ENCODE measurements at regions not wholly inside any gene's neighbourhood (a gene's known extent, or its start where the extent isn't known, plus 50 kb on each side); places are given as distances from the start of the nearest gene placed in this dataset.
A peak's percentile ranks its signal among the peaks of the same experiment; 100 is the strongest.

GRCh38 chr3:64871834-64872249 lies 184.0 kb upstream of the ADAMTS9 start:
- no peak for DNase-seq

- DNase-seq, result no peak
Observed at GRCh38 chr3:64870876-64871646, 183.3 kb upstream of the ADAMTS9 start.

GRCh38 chr3:64867224-64867623 lies 179.4 kb upstream of the ADAMTS9 start:
- no peak for DNase-seq

- no peak for DNase-seq
Observed at GRCh38 chr3:64865839-64866570, 178.2 kb upstream of the ADAMTS9 start.

- no peak for DNase-seq
Observed at GRCh38 chr3:64863226-64864212, 175.7 kb upstream of the ADAMTS9 start.

- no peak for DNase-seq
Observed at GRCh38 chr3:64861684-64862083, 173.9 kb upstream of the ADAMTS9 start.

- no peak for DNase-seq
Observed at GRCh38 chr3:64860536-64860870, 172.7 kb upstream of the ADAMTS9 start.

- peak; percentile 0 for DNase-seq
Observed at GRCh38 chr3:64859625-64860535, 172.1 kb upstream of the ADAMTS9 start.

GRCh38 chr3:64856977-64857516 lies 169.2 kb upstream of the ADAMTS9 start:
- DNase-seq, result no peak

- DNase-seq, result no peak
Observed at GRCh38 chr3:64856106-64856505, 168.3 kb upstream of the ADAMTS9 start.

- DNase-seq, result no peak
Observed at GRCh38 chr3:64853456-64853855, 165.7 kb upstream of the ADAMTS9 start.

- no peak for DNase-seq
Observed at GRCh38 chr3:64852738-64853137, 164.9 kb upstream of the ADAMTS9 start.

- DNase-seq, result no peak
Observed at GRCh38 chr3:64848822-64849221, 161.0 kb upstream of the ADAMTS9 start.

- no peak for DNase-seq
Observed at GRCh38 chr3:64848127-64848800, 160.5 kb upstream of the ADAMTS9 start.

- DNase-seq, result no peak
Observed at GRCh38 chr3:64844558-64844957, 156.8 kb upstream of the ADAMTS9 start.

- peak; percentile 2 for DNase-seq
Observed at GRCh38 chr3:64837986-64838735, 150.4 kb upstream of the ADAMTS9 start.

- no peak for DNase-seq
Observed at GRCh38 chr3:64837126-64837738, 149.4 kb upstream of the ADAMTS9 start.

- no peak for DNase-seq
Observed at GRCh38 chr3:64836097-64836496, 148.3 kb upstream of the ADAMTS9 start.

- no peak for DNase-seq
Observed at GRCh38 chr3:64832098-64832497, 144.3 kb upstream of the ADAMTS9 start.

- no peak for DNase-seq
Observed at GRCh38 chr3:64830681-64831080, 142.9 kb upstream of the ADAMTS9 start.

Measured in MV-4-11 (cell line).